Stomach (tissue), 4 donors: ENCODE measurements at regions not wholly inside any gene's neighbourhood (a gene's known extent, or its start where the extent isn't known, plus 50 kb on each side); places are given as distances from the start of the nearest gene placed in this dataset.

ENCODE experiments used
- CTCF ChIP-seq, 7 experiments: fragments of 450-650 bp in 4 of 7; fragments of 200-600 bp in 3 of 7; sonication (generic) in 3 of 7; IDR thresholded peaks; one replicate each; pipeline ENCODE4 v1.5.1; 2016 to 2019; ENCODE audit warnings: antibody characterized with exemption in 7 of 7, control low read depth in 2 of 7, mild to moderate bottlenecking in 1 of 7
- POLR2A ChIP-seq, 4 donors: fragments of 450-650 bp; IDR thresholded peaks; one replicate each; pipeline ENCODE4 v1.6.1; 2016; ENCODE audit warnings: antibody characterized with exemption in 4 of 4, control low read depth in 2 of 4, mild to moderate bottlenecking in 1 of 4, moderate library complexity in 1 of 4
- POLR2AphosphoS5 ChIP-seq, 3 donors: sonication (generic); formaldehyde crosslinking; IDR thresholded peaks; one replicate each; pipeline ENCODE4 v1.6.1; 2016; ENCODE audit warnings: antibody characterized with exemption in 3 of 3

DNA sequence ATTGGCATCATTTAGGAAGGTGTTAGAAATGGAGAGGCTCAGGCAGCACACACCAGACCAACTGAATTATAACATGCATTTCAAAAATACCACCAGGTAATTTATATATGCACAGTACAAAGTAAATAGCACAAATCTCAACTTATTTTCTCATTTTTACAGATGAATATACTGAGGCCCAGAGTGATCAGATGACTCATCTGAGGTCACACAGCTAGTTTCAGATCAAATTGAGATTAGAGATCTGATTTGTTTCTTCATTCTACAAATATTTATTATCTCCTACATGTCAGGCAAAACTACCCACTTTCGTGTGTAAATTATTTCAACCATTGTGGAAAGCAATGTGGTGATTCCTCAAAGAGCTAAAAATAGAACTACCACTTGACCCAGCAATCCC is 507.1 kb downstream of the TLE4 start:
- no peak for TF ChIP-seq POLR2A (IDR thresholded peaks at IDR 0.05)
- TF ChIP-seq CTCF (IDR thresholded peaks at IDR 0.05) = no peak
- no peak for TF ChIP-seq POLR2AphosphoS5 (IDR thresholded peaks at IDR 0.05)
